ENCODE measurements at regions not wholly inside any gene's neighbourhood (a gene's known extent, or its start where the extent isn't known, plus 50 kb on each side); places are given as distances from the start of the nearest gene placed in this dataset.
"Not testable (repeated sequence)": the region's sequence is repeated elsewhere in the genome, so short reads cannot be mapped to it uniquely, and the experiment has no call there.

- DNase-seq (ENCODE audit: low read depth, low spot score) = no peak
Observed at GRCh38 chr2:53040536-53041229, 726.9 kb upstream of the CHAC2 start.

DNA sequence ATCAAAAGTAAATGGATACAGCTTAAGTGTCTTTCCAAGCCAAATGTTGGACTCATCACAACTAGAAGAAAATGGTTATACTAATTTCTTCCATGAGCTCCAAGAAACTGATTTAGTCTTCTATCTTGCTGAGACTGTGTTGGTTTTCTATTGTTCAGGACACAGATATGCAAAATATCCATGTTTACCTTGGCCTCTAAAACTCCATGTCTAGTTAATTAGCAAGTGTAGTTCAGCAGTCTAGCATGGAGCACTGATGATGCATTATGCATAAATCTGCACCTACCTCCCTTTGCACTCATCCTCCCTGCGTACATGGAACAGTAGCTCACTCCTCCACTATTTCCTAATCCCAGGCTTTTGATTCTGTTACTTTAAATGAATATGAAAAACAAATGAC, 731.4 kb upstream of the CHAC2 start:
- no peak for DNase-seq (ENCODE audit: low read depth, low spot score)

DNA sequence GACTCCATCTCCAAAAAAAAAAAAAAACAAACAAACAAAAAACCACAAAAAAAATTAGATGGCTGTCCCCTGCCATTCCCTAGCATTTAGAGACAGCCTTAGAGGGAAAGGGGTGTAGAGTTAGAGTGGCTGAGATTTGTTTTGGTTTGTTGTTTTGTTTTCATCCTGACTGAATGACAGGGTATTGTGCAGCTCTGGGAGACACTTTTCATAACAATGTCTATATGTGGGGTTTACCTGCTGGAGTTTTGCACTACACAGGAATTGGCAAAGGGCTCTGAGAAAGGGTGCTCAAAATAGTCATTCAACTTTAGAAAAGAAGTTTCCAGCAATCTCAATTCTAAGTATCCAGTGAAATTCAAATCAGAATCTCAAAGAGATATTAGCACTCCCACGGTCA, 732.5 kb upstream of the CHAC2 start:
- DNase-seq (ENCODE audit: low read depth, low spot score) = no peak

- DNase-seq (ENCODE audit: low read depth, low spot score) = no peak
Observed at GRCh38 chr2:53033411-53033810, 734.2 kb upstream of the CHAC2 start.

DNA sequence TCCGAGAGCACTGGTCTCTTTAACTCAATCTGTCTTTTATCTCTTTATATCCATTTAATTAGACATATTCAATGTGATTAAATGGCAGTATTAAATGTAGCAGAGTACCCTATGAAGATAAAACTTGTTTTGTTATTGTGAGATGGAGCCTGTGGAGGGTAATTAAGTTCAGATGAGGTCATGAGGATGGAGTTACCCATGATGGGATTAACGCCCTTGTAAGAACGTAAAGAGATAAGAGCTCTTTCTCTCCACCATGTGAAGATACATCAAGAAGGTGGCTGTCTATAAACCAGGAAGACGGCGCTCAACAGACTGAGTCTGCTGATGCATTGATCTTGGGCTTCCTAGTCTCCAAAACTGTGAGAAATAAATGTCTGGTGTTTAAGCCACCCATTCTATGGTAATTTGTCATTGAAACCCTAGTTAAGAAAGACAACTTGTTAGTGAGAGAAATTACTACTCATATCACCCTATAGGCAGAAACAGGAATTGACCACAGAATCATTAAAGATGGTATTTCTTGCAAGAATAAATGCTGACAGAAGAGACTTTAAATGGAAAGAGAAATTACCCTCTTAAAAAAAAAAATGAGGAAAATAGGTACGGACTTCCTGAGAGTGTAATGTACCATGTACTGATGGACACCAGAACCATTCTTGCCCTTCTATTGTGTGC, 738.7 kb upstream of the CHAC2 start:
- DNase-seq (ENCODE audit: low read depth, low spot score) = no peak

DNA sequence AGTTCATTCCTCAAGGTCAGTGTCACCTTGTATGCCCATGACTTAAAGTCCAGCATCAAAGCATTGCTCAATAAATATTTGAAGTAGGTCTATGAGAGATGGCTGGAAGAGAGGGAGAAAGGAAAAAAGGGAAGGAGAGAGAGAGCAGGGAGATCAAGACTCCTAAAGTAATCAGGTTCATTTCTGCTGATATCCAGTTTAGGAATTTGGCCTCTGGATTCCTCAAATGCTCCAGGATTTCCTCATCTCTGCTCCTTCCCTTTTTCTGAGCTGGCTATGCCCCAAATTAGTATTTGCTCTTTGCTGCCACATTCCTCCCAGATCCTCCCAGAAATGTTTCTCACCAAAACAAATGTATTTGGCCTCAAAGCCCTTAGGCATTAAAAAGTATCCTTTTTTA, 739.4 kb upstream of the CHAC2 start:
- no peak for DNase-seq (ENCODE audit: low read depth, low spot score)

DNA sequence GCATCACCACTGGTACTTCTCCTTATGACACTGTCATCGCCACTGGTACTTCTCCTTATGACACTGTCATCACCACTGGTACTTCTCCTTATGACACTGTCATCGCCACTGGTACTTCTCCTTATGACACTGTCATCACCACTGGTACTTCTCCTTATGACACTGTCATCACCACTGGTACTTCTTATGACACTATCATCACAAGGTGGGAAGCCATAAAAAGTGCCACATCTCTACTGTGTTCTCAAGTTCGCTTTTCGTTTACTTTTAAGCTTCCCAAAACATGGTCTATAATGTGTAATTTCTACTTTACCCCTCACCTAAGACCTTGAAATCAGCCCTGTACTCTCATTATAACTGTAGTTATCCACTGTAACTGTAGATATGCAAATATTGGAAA, 745.4 kb upstream of the CHAC2 start:
- not testable (repeated sequence) for DNase-seq (ENCODE audit: low read depth, low spot score)

- DNase-seq (ENCODE audit: low read depth, low spot score) = no peak
Observed at GRCh38 chr2:53021828-53022227, 745.8 kb upstream of the CHAC2 start.

GRCh38 chr2:53021292-53021691, 746.3 kb upstream of the CHAC2 start:
- DNase-seq (ENCODE audit: low read depth, low spot score) = no peak

DNA sequence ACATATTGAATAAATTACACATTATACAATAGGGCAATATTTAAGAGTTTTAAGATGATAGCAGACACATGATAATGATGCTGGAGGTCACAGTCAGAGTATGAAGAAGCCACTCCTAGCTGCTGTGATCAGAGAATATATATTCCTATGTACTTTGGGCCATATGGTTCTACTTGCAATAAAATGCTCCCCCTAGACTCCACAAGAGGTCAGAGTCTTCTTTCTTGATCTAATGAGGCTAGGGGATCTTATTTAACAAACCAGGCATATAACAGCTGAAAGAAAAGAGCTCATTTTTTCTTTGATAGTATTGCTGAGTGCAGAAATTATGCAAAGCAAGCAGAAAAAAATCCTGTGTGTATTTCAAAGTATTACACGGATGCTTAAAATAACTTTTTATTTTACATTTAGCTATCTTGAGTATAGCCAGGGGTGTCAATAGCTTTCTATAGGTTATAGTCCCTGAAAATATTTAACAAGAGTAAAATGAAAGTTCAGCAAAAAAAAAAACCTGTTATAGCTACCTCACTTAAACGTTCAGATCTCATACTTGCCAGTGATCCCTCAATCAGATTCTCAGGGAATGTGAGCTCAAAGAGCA, 748.7 kb upstream of the CHAC2 start:
- no peak for DNase-seq (ENCODE audit: low read depth, low spot score)

DNA sequence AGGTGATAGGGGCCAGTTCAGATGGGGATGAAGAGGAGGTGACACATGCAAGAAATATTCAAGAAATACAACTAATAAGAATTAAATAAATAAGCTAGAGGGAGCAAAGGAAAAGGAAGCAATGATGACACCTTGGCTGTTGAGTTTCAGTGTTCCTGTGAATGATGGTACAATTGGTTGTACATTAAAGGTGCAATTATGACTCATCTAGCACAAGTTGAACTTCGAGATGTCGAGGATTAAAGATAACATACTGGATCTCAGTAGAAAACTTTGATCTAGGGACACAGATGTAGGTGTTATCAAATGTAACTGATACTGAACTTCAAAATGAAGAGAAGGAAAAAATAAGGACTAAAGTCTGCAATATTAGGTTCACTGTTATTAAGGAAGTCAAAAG, 760.6 kb upstream of the CHAC2 start:
- DNase-seq (ENCODE audit: low read depth, low spot score) = no peak

DNA sequence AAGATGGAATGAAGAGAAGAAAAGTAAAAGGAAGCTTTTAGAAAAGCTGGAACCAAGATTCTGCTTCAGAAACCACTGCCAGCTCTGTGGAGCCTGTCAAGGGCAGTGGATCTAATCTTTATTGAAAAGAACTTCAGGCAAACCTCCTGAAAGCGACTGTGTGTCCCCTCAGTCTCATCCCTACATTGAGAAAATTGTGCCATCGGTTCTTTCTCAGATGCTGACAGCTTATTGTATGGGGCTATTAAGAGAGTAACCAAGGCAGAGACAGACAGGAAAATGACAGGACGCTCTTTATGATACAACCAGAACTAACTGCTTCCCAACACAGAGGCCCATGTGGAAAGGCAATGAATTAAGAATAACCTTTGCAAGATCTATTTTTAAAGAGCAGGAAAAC, 763.2 kb upstream of the CHAC2 start:
- no peak for DNase-seq (ENCODE audit: low read depth, low spot score)

DNA sequence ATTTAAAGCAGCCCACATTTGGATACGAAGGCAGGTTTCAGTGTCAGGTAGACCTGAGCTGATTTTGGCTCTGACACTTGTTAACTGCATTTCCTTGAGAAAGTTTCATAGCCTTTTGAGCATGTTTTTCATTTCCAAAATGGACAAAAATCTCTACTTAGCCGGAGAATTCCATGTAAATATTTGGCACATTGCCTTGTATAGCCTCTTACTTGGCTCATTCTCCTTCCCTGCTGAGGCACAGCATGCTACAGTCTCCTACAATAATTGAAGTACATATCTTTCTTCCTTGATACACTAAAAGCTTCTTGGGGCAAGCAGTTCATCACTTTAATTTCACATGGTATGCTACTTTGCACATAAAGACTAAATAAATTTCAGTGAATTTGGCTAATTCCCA, 772.2 kb upstream of the CHAC2 start:
- DNase-seq (ENCODE audit: low read depth, low spot score) = no peak

GRCh38 chr2:52976143-52976949, 791.3 kb upstream of the CHAC2 start:
- no peak for DNase-seq (ENCODE audit: low read depth, low spot score)

DNA sequence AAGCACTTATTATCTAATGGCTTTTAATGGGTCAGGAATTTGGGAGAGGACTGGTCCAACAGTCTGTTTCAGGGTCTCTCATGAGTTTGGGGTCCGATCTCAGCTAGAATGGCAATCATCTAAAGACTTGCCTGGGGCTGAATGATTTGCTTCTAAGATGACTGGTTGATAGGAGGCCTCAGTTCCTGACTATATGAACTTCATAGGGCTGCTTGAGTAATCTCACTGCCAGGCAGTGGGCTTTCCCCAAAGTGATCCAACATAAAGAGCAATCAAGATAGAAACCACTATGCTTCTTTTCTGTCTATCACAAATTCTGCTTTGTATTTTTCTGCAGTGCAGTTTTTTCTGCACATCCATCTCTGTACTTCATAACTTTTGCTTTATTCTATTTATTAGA, 793.5 kb upstream of the CHAC2 start:
- no peak for DNase-seq (ENCODE audit: low read depth, low spot score)

DNA sequence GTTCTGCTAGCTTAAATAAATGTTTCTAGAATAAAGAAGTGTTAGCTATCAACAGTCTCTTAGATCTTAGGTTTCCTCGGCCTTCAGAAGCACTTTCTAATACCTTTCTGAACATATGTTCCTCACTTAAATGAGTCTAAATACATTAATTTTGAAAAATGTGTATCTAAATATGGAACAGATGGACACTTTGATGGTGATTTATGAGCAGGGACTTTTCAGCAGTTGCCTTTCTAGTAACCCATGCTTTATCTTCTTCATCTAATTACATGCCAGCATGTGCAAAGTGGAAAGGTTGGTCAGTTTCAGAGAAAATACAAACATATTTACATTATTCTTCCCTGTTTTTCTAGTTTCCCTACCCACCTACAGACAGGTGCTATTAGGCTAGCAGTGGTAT, 797.0 kb upstream of the CHAC2 start:
- DNase-seq (ENCODE audit: low read depth, low spot score) = no peak

GRCh38 chr2:52968043-52968442, 799.6 kb upstream of the CHAC2 start:
- DNase-seq (ENCODE audit: low read depth, low spot score) = no peak

- no peak for DNase-seq (ENCODE audit: low read depth, low spot score)
Observed at GRCh38 chr2:52964916-52965530, 802.6 kb upstream of the CHAC2 start.

GRCh38 chr2:52961403-52961802, 806.2 kb upstream of the CHAC2 start:
- no peak for DNase-seq (ENCODE audit: low read depth, low spot score)

DNA sequence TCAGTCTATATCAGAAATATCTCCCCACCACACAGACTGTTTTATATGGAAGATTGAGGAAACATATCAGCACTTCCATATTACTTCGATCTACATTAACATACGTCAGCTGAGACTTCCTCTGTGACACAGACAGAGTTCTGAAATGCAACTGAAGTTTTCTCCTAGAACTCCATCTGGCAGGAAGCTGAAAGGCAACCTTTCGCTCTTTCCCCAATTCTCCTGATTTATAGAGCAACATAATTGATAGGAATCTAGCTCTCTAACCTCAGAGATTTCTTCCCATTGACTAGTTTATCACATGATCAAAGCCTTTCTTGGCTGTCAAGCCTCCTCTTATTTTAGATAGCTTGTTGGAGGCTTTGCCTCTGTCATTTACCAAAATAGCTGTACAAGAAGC, 806.7 kb upstream of the CHAC2 start:
- DNase-seq (ENCODE audit: low read depth, low spot score) = no peak

- no peak for DNase-seq (ENCODE audit: low read depth, low spot score)
Observed at GRCh38 chr2:52959801-52960200, 807.8 kb upstream of the CHAC2 start.

GRCh38 chr2:52956766-52957165, 810.8 kb upstream of the CHAC2 start:
- no peak for DNase-seq (ENCODE audit: low read depth, low spot score)

Measured in pulmonary artery endothelial cell (primary cell).